ENCODE measurements at regions not wholly inside any gene's neighbourhood (a gene's known extent, or its start where the extent isn't known, plus 50 kb on each side); places are given as distances from the start of the nearest gene placed in this dataset.

- TF ChIP-seq POLR2AphosphoS5 (IDR thresholded peaks at IDR 0.05): no peak
- TF ChIP-seq POLR2A (IDR thresholded peaks at IDR 0.05): no peak
- TF ChIP-seq EP300 (IDR thresholded peaks at IDR 0.05): no peak
- no peak for TF ChIP-seq CTCF (IDR thresholded peaks at IDR 0.05)
Observed at GRCh38 chr12:90226211-90226610, 517.6 kb upstream of the ATP2B1 start.

Measured in stomach (tissue), 4 donors.